HepG2 (cell line): ENCODE measurements at regions not wholly inside any gene's neighbourhood (a gene's known extent, or its start where the extent isn't known, plus 50 kb on each side); places are given as distances from the start of the nearest gene placed in this dataset.

Experiments
- ATAC-seq: fragments of 200-7000 bp; cut with Tn5 transposase; 3 replicates; pipeline ENCODE4 v1.9.1; 2020; ENCODE audit warnings: mild to moderate bottlenecking, moderate library complexity
- BruUV-seq: library from RNA; stranded (reverse); fragments of 400-500 nt; replicated peaks from 2 replicates; lab custom pipeline; 2021; lab: Mats Ljungman, UMichigan
- CTCF ChIA-PET: fragments of 300-600 bp; formaldehyde crosslinking; extraction: SDS; loops from one replicate; lab custom pipeline; 2021; ENCODE audit warnings: low total read pairs, inconsistent platforms, low intra/inter-chr PET ratio; lab: Yijun Ruan, JAX
- POLR2A ChIA-PET: fragments of 350-600 bp; sonication (Branson Sonifier 250); formaldehyde crosslinking; loops from one replicate; lab custom pipeline; 2020; ENCODE audit warnings: antibody characterized with exemption, inconsistent platforms; lab: Yijun Ruan, JAX
- DNase-seq: peaks from one replicate; pipeline ENCODE4 v3.0.0-alpha.2; 2015; ENCODE audit warnings: low spot score
- FAIRE-seq: peaks from 3 replicates; lab custom pipeline; 2011; peaks lifted over from hg19 to GRCh38; lab: Jason Lieb, UNC
- H2AFZ ChIP-seq: one replicate; pipeline ENCODE4 v1.6.1; 2011; ENCODE audit warnings: low read length, inconsistent platforms
- H3K27ac ChIP-seq: fragments of 300-600 bp; 3 replicates; pipeline ENCODE4 v1.8.0; 2011; ENCODE audit warnings: mixed run types, mild to moderate bottlenecking, mixed read lengths, low read length, inconsistent platforms; ENCODE audit not compliant: insufficient read depth; ENCODE audit errors: extremely low read length
- H3K27me3 ChIP-seq, 2 experiments: fragments of 200-600 bp in 1 of 2; 2 replicates in 1 of 2; 3 replicates in 1 of 2; pipeline versions ENCODE4 v1.6.0 to v1.8.0; 2011; ENCODE audit warnings: low read length in 2 of 2, mild to moderate bottlenecking in 2 of 2, moderate library complexity in 2 of 2, inconsistent platforms in 1 of 2; ENCODE audit not compliant: insufficient read depth in 2 of 2, control insufficient read depth in 1 of 2
- H3K36me3 ChIP-seq, 2 experiments: fragments of 200-600 bp in 1 of 2; replicated peaks in 1 of 2; 2 replicates in 1 of 2; 3 replicates in 1 of 2; pipeline versions ENCODE4 v1.5.1 to v1.8.0; 2011; ENCODE audit warnings: low read length in 2 of 2, inconsistent platforms in 1 of 2; ENCODE audit not compliant: insufficient read depth in 2 of 2, control insufficient read depth in 1 of 2
- H3K4me1 ChIP-seq: 2 replicates; pipeline ENCODE4 v1.5.1; 2012; ENCODE audit warnings: low read length, inconsistent platforms; ENCODE audit not compliant: insufficient read depth
- H3K4me2 ChIP-seq: 2 replicates; pipeline ENCODE4 v1.6.0; 2011; ENCODE audit warnings: low read depth, low read length, inconsistent platforms
- H3K4me3 ChIP-seq, 3 experiments: fragments of 200-600 bp in 1 of 3; sonication (generic), shearing (Covaris generic) in 1 of 3; replicated peaks in 1 of 3; 2 replicates each; pipeline ENCODE4 v1.5.1; 2011 to 2016; ENCODE audit warnings: low read length in 3 of 3, inconsistent platforms in 2 of 3, low read depth in 2 of 3, mild to moderate bottlenecking in 2 of 3, control low read depth in 1 of 3, mixed read lengths in 1 of 3; ENCODE audit not compliant: insufficient read depth in 1 of 3
- H3K79me2 ChIP-seq: one replicate; pipeline ENCODE4 v1.6.1; 2011; ENCODE audit warnings: low read length, inconsistent platforms; ENCODE audit not compliant: insufficient read depth
- H3K9ac ChIP-seq: 2 replicates; pipeline ENCODE4 v1.6.0; 2011; ENCODE audit warnings: mild to moderate bottlenecking, low read depth, low read length, inconsistent platforms; ENCODE audit not compliant: insufficient read depth
- H3K9me3 ChIP-seq: 2 replicates; pipeline ENCODE4 v1.5.1; 2012; ENCODE audit warnings: mild to moderate bottlenecking, low read length
- H4K20me1 ChIP-seq: 2 replicates; pipeline ENCODE4 v1.6.0; 2011; ENCODE audit warnings: inconsistent platforms, mild to moderate bottlenecking, low read length, moderate library complexity; ENCODE audit not compliant: insufficient read depth
- BRD4 ChIP-seq: sonication (generic); formaldehyde crosslinking; IDR thresholded peaks from 2 replicates; pipeline ENCODE4 v1.4.0; 2020; ENCODE audit warnings: missing genetic modification reagents
- DMAP1 ChIP-seq: IDR thresholded peaks from 2 replicates; pipeline ENCODE4 v1.6.1; 2016
- ERF ChIP-seq: IDR thresholded peaks from 2 replicates; pipeline ENCODE4 v1.6.1; 2018; ENCODE audit warnings: missing biosample characterization, missing genetic modification reagents
- SUZ12 ChIP-seq: fragments of 150-350 bp; IDR thresholded peaks from 2 replicates; pipeline ENCODE4 v1.6.1; 2014; ENCODE audit warnings: low read depth, low read length
- TGIF2 ChIP-seq: IDR thresholded peaks from 2 replicates; pipeline ENCODE4 v1.6.1; 2016; ENCODE audit warnings: control low read depth, missing compliant biosample characterization
- ZFP90 ChIP-seq: sonication (generic); formaldehyde crosslinking; IDR thresholded peaks from 2 replicates; pipeline ENCODE4 v1.8.0; 2022; ENCODE audit warnings: missing genetic modification reagents, mild to moderate bottlenecking, inconsistent platforms, borderline replicate concordance
- ZNF260 ChIP-seq: sonication (generic); formaldehyde crosslinking; IDR thresholded peaks from 2 replicates; pipeline ENCODE4 v1.4.0; 2020; ENCODE audit warnings: missing genetic modification reagents, low read depth, mild to moderate bottlenecking, borderline replicate concordance
- ZNF326 ChIP-seq: sonication (generic); formaldehyde crosslinking; IDR thresholded peaks from 2 replicates; pipeline ENCODE4 v1.4.0; 2020; ENCODE audit warnings: missing genetic modification reagents, borderline replicate concordance
- ZNF335 ChIP-seq: sonication (generic); formaldehyde crosslinking; IDR thresholded peaks from 2 replicates; pipeline ENCODE4 v1.4.0; 2020; ENCODE audit warnings: missing genetic modification reagents
- ZNF501 ChIP-seq: sonication (generic); formaldehyde crosslinking; IDR thresholded peaks from 2 replicates; pipeline ENCODE4 v1.5.1; 2020; ENCODE audit warnings: mild to moderate bottlenecking, moderate library complexity, missing genetic modification reagents
- ZNF839 ChIP-seq: sonication (generic); formaldehyde crosslinking; IDR thresholded peaks from 2 replicates; pipeline ENCODE4 v1.4.0; 2020; ENCODE audit warnings: missing genetic modification reagents, mild to moderate bottlenecking, borderline replicate concordance
- WGBS: methylation state at CpG from one replicate; pipeline ENCODE4 v1.1.6; 2017; ENCODE audit warnings: low lambda C conversion rate; 5-methylcytosine and 5-hydroxymethylcytosine counted together
- in situ Hi-C: cut with HindIII; loops from 2 replicates; pipeline ENCODE4 v1.10.0; 2017; ENCODE audit warnings: low pct_unique_long_range_greater_than_20kb; ENCODE audit not compliant: extremely low pct_ligation_motif_present
- intact Hi-C: fragments of 100-400 bp; cut with micrococcal nuclease; formaldehyde crosslinking; loops from one replicate; pipeline ENCODE4 v1.10.0; 2022; ENCODE audit not compliant: unreplicated experiment

DNA sequence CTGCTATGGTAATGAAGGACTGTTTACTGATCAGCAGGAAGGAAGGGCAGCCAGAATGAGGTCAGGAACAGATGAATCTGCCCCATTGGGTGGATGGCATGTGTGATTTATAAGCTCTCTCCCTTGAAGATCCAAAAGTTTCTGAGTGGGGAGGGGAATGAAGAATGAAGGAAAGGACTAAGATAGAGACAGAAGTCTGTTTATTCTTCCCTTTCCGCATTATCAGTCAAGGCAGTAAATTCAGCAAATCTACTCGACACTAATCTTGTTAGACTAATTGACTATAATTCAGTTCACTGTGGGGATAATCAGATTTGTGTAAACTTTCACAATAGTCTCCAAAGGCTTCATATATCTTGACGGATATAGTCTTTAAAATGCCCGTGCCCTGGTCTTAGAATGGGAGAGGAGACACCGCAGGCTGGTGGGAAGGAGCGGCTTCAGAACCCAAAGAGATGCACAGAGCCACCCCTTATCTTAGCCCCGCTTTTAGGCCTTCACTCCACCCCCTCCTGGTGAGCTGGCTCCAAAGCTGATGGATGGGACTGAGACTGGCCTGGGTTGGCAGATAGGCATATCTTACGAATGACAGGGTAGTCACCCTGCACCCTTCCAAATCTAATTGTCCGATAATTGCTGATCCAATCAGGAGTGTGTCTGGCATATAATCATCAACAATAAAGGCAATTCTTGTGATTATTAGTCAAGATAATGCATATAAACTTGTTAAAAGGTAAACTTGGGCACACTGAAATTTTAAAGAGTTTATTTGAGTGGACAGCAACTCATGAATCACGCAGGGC lies 76.0 kb upstream of the PPM1J start (continued):
- TF ChIP-seq SUZ12 (no peak), ZNF839 (CRISPR knock-in tag) (no peak), BRD4 (no peak)

DNA sequence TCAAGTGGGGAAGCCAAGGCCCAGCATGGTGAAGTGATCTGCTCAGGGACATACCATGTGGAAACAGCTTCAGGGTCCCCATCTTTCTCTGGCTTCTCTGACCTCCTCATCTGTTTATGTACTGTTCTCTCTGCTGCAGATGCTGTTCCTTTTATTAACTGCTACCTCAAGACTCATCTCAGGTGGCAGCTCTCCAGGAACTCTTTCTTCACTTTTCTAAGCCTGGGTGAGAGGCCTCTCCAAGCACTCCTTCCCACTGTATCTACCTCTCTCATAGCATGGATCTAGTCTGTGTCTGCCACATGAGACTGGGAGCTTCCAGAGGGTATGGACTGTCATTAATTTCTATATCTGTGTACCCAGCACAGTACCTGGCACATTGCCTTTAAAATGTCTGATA lies 73.4 kb upstream of the PPM1J start:
- H3K9me3 ChIP-seq: no peaks in the 10 kb centered on the region
- no peaks in the 10 kb centered on the region for H4K20me1 ChIP-seq
- POLR2A ChIA-PET: no interaction called here
- H3K9ac ChIP-seq: no peak overlapping the region
- CTCF ChIA-PET: no interaction called here
- in situ Hi-C loops: no loop called here
- no TSS peak for BruUV-seq
- no peaks in the 10 kb centered on the region for H3K36me3 ChIP-seq
- no peaks in the 10 kb centered on the region for H3K79me2 ChIP-seq
- no peak for FAIRE-seq
- H3K4me2 ChIP-seq: no peak overlapping the region
- no peak for DNase-seq
- no peak for TF ChIP-seq ZFP90
- TF ChIP-seq ZNF326 (CRISPR knock-in tag): no peak
- TF ChIP-seq ZNF335: no peak
- TF ChIP-seq, all 625 proteins: peak for 0
- intact Hi-C loops: no loop called here
- peaks cover 11% of the 10 kb centered on the region; the same call in 1 of the 2 replicates for H3K4me1 ChIP-seq
- no peak overlapping the region for H3K27ac ChIP-seq
- peaks cover 1 to 2% of the 10 kb centered on the region in 2 experiments; a peak in 1 of 5 replicates for H3K27me3 ChIP-seq
- H3K4me3 ChIP-seq: no peak overlapping the region
- H2AFZ ChIP-seq: no peak overlapping the region
- no peak for ATAC-seq

DNA sequence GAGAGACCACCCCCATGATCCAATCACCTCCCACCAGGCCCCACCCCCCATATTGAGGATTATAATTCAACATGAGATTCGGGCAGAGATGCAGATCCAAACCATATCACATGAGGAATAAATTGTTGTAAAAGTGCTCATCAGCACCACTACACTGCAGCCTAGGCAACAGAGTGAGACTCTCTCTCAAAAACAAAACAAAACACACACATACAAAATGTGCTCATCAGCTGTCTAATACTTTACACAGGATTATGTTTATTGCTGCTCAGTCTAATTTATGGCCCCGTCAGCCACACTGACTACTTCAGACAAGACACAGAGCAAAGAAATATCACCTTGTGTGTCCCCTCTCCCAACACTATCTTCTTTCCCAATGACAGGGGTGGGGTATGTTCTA lies 72.9 kb upstream of the PPM1J start:
- TF ChIP-seq DMAP1 (CRISPR knock-in tag) (no peak), TGIF2 (CRISPR knock-in tag) (no peak), ZNF501 (CRISPR knock-in tag) (no peak), ZNF260 (CRISPR knock-in tag) (no peak), ERF (no peak)
- Histone ChIP-seq H3K36me3 (no peaks in the 10 kb centered on the region), H3K79me2 (no peaks in the 10 kb centered on the region), H3K27ac (no peak overlapping the region), H2AFZ (no peak overlapping the region), H3K4me3 (no peak overlapping the region), H3K4me1 (0 out of 2 replicates have a peak, but pooled peaks cover 10% of the 10 kb centered on the region), H3K9ac (no peak overlapping the region), H3K27me3 (peaks cover 0 to 1% of the 10 kb centered on the region in 2 experiments; a peak in 1 of 5 replicates), H4K20me1 (no peaks in the 10 kb centered on the region), H3K9me3 (no peaks in the 10 kb centered on the region), H3K4me2 (no peak overlapping the region)
- WGBS: 0% methylated on average over 2 of the region's 2 CpGs
- CTCF ChIA-PET: no interaction called here
- no TSS peak for BruUV-seq
- POLR2A ChIA-PET: no interaction called here
- intact Hi-C loops (no loop called here), in situ Hi-C loops (no loop called here)
- no peak for FAIRE-seq
- ATAC-seq: no peak
- no peak for DNase-seq
